ENCODE measurements at regions not wholly inside any gene's neighbourhood (a gene's known extent, or its start where the extent isn't known, plus 50 kb on each side); places are given as distances from the start of the nearest gene placed in this dataset.
A peak's percentile ranks its signal among the peaks of the same experiment; 100 is the strongest.
"Not testable (repeated sequence)": the region's sequence is repeated elsewhere in the genome, so short reads cannot be mapped to it uniquely, and the experiment has no call there.

- no peaks in the 10 kb centered on the region for H3K9me3 ChIP-seq
- peak overlapping the region in 5 of 8 donors; percentile 48 to 84 (median 81) for H3K27ac ChIP-seq
- WGBS, 5 donors = 53 to 93% (median 63%) methylated on average over 5 to 9 of the region's 10 CpGs
These were observed 281.4 kb upstream of the FRG1 start for GRCh38 chr4:189659287-189659686.

GRCh38 chr4:189660722-189661360 is 279.8 kb upstream of the FRG1 start:
- intact Hi-C loops (cut with DNase I; ENCODE audit: low total_unique reads) = no loop called here
- no peak overlapping the region for H3K4me3 ChIP-seq
- H3K9me3 ChIP-seq = no peaks in the 10 kb centered on the region
- no peak for DNase-seq
- H3K27me3 ChIP-seq (replicated peaks in 1 of 7) = no peaks in the 10 kb centered on the region
- TF ChIP-seq POLR2A (IDR thresholded peaks at IDR 0.05) (no peak), CTCF (IDR thresholded peaks at IDR 0.05 in 8 of 11, conservative IDR thresholded peaks at IDR 0.05 in 3 of 11) (no peak), POLR2AphosphoS5 (IDR thresholded peaks at IDR 0.05) (no peak)
- peaks cover 0 to 15% (median 2%) of the 10 kb centered on the region in 6 donors for H3K4me1 ChIP-seq
- H3K27ac ChIP-seq = no peak overlapping the region
- no peaks in the 10 kb centered on the region for H3K36me3 ChIP-seq
- WGBS, 5 donors = 69 to 80% (median 78%) methylated on average over 16 of the region's 16 CpGs

More at GRCh38 chr4:189659287-189659686, 281.4 kb upstream of the FRG1 start:
- H3K27me3 ChIP-seq (replicated peaks in 1 of 7) = no peaks in the 10 kb centered on the region
- no peak for DNase-seq
- H3K4me1 ChIP-seq = peaks cover 0 to 15% (median 2%) of the 10 kb centered on the region in 6 donors
- intact Hi-C loops (cut with DNase I; ENCODE audit: low total_unique reads) = no loop called here
- no peaks in the 10 kb centered on the region for H3K36me3 ChIP-seq
- TF ChIP-seq CTCF (IDR thresholded peaks at IDR 0.05 in 8 of 11, conservative IDR thresholded peaks at IDR 0.05 in 3 of 11) = no peak
- TF ChIP-seq POLR2AphosphoS5 (IDR thresholded peaks at IDR 0.05) = no peak
- no peak for TF ChIP-seq POLR2A (IDR thresholded peaks at IDR 0.05)
- H3K4me3 ChIP-seq = peak overlapping the region in 1 of 8 donors; percentile 41

- Histone ChIP-seq H3K9me3 (no peaks in the 10 kb centered on the region), H3K27ac (no peak overlapping the region), H3K36me3 (no peaks in the 10 kb centered on the region), H3K4me3 (no peak overlapping the region), H3K4me1 (no peaks in the 10 kb centered on the region), H3K27me3 (replicated peaks in 1 of 7) (no peaks in the 10 kb centered on the region)
- intact Hi-C loops (cut with DNase I; ENCODE audit: low total_unique reads) = no loop called here
- TF ChIP-seq CTCF (IDR thresholded peaks at IDR 0.05 in 8 of 11, conservative IDR thresholded peaks at IDR 0.05 in 3 of 11) (no peak), POLR2A (IDR thresholded peaks at IDR 0.05) (no peak), POLR2AphosphoS5 (IDR thresholded peaks at IDR 0.05) (no peak)
- WGBS, 5 donors = 90 to 97% (median 94%) methylated on average over 15 to 27 of the region's 27 CpGs
- DNase-seq = no peak
These were observed 275.9 kb upstream of the FRG1 start for GRCh38 chr4:189664693-189665250.

- DNase-seq; H3K4me1 ChIP-seq; intact Hi-C loops (cut with DNase I; ENCODE audit: low total_unique reads); H3K27me3 ChIP-seq (replicated peaks in 1 of 7); H3K27ac ChIP-seq; H3K4me3 ChIP-seq; H3K36me3 ChIP-seq; H3K9me3 ChIP-seq: not testable (repeated sequence)
- 49 to 68% (median 54%) methylated on average over 2 of the region's 2 CpGs for WGBS, 5 donors
These were observed 274.9 kb upstream of the FRG1 start for GRCh38 chr4:189665712-189666305.

- H3K9me3 ChIP-seq; H3K4me1 ChIP-seq; DNase-seq; H3K27ac ChIP-seq; H3K36me3 ChIP-seq; H3K4me3 ChIP-seq; intact Hi-C loops (cut with DNase I; ENCODE audit: low total_unique reads); H3K27me3 ChIP-seq (replicated peaks in 1 of 7): not testable (repeated sequence)
- 80% methylated on average over 1 of the region's 1 CpG; no CpG with 5 or more reads in 4 of the 5 donors for WGBS, 5 donors
These were observed 273.3 kb upstream of the FRG1 start for GRCh38 chr4:189667386-189667785.

- H3K9me3 ChIP-seq; H3K4me1 ChIP-seq; DNase-seq; H3K27ac ChIP-seq; H3K4me3 ChIP-seq; H3K36me3 ChIP-seq; intact Hi-C loops (cut with DNase I; ENCODE audit: low total_unique reads); H3K27me3 ChIP-seq (replicated peaks in 1 of 7): not testable (repeated sequence)
- WGBS, 5 donors = no CpG with 5 or more reads among the region's 8 CpGs
These were observed 242.9 kb upstream of the FRG1 start for GRCh38 chr4:189697675-189698245.

GRCh38 chr4:189703000-189703399 is 237.7 kb upstream of the FRG1 start:
- H3K27me3 ChIP-seq (replicated peaks in 1 of 7); H3K36me3 ChIP-seq; H3K27ac ChIP-seq; H3K9me3 ChIP-seq; intact Hi-C loops (cut with DNase I; ENCODE audit: low total_unique reads); H3K4me3 ChIP-seq; DNase-seq; H3K4me1 ChIP-seq: not testable (repeated sequence)
- 82 to 96% (median 93%) methylated on average over 3 of the region's 3 CpGs for WGBS, 5 donors

Data from spleen (tissue), 11 donors.